ENCODE measurements at regions not wholly inside any gene's neighbourhood (a gene's known extent, or its start where the extent isn't known, plus 50 kb on each side); places are given as distances from the start of the nearest gene placed in this dataset.

DNA sequence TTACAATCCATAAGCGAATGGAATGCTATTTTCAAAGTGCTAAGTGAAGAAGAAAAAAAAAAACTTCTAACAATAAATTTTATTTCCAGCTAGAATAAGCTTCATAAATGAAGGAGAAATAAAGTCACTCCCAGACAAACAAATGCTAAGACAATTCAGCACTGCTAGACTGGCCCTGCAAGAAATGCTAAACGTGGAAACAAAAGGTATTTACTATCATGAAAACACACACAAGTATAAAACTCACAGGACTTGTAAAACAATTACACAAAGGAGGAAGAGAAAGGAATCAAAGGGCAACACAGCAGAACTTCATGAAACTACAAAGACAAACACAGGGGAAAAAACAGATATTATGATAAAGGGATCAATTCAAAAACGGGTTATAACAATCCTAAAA is 85.8 kb upstream of the NELL2 start:
- DNase-seq, result no peak

DNA sequence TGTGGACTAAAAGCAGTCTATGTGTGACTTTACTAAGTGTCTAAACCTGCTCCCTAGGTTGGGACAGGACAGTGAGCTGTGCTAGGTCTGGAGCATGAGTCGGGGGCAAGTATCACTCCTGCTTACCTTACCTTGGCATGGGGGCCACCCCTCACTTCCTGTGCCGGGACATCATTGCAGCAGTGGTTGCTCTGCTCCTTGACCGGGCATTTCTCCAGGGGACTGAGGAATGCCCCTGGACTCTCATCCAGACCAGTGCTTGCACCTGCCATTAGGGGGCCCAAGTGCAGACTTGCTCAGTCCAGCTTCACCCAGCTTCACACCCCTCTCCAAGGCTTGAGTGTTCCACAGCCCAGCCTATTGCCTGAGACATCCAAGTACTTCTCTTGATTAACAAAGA is 84.7 kb upstream of the NELL2 start:
- no peak for DNase-seq

DNA sequence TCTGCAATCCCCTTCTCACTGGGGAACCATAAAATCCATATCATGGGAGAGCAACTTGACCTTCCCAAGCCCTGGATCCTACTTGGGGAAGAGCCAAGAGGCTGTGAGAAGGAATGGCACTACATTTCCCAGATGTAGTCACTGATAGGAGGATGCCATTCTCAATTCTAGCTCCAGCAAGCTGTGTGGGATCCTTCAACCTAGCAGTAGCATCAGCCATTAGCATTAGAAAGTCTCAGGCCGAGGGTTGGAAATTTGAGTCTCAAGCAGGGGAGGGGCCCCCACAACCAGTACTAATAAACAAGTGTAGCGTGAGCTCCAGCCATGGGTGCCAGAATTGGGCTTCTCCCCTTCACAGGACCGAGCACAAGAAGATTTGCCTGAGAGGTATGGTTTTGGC is 84.3 kb upstream of the NELL2 start:
- DNase-seq, result no peak

DNA sequence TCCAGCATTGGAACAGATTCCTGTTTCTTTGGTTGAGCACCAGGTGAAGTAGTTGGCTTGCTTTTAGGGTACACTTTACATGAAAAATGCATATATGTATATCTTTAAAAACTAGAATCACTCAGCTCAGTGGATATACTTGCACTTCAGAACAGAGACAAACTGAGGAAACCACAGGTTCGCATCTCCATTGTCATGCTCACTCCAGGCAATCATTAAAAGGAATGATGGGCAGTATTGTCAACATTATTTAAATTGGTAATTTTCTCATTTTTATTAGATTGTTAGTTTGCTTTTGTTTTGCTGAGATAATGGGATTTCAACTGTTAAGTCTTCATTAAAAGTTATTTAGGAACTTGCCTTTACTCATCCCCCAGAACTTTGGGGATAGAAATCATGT is 71.0 kb upstream of the NELL2 start:
- no peak for DNase-seq

DNA sequence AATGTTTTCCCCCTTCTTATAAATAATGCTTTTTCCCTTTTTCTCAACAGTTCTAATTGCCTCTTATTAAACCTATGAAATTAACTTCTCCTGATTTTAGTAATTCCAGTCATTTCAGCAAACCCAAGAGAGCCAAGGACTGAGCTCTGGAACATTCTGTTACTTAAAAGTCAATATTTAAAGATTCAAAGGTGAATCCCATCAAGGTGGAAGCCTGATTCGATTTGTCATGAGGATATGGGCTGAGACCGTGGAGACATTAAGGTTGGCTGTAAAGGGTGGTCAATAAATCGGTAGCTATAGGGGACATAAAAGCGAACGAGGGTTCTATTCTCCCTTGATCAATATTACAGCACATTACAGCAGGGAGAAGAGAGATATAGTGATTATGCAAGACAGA is 66.6 kb upstream of the NELL2 start:
- no peak for DNase-seq

DNA sequence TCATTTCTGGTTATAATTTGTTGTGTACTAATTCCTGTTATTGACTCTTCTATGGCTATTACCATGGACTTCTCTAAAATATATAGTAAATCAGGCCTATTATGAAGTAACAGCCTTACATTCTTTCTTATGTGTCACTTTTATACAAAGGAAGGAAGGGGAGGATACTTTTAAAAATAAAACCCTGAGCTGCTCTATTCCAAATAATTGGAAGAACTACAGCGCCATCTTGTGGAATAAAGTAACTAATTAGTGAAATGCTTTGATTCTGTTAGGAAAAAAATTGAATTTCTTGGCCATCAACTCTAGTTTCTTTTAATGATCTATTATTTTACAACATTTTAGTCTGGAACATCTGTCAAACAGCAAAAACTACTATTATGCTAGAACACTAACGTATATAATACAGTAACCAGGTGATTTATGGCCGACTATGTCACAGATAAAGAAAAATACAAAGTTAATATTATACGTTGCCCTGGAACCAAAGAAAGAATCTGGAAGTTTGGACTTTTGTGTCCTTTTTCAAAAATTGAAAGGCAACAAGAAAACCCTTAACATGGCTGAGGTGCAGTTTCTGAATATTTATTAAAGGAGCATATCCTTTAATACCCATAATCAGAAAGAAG is 55.0 kb upstream of the NELL2 start:
- peak; percentile 26 for DNase-seq

DNA sequence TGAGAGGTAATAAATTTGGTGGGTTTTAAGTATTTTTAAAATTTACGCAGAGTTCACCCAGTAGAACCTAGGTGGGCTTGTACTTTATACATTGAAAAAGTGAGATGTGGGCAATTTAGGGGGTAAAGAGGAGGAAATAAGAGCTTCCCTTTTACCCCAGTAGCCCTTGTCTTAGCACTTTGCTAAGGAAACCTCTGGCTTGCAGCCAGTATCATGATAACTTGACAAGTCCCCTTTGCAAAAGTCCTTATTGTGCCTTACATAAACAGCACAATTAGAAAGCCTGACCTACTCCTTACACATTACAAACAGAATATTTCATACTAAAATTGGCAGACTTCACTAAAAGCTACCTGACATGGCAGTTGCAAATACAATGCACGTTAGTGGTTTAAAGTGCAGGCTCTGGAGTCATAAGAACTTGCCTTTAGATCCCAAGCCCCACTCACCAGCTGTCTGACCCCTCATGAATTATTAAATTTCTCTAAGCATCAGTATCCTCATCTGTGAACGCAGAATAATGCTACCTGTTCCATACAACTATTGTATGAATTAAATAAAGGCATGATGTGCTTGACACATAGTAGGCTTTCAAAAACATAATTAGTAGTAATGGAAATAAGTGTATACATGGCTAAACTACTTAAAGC is 53.2 kb upstream of the NELL2 start:
- DNase-seq, result no peak

Measured in NCI-H345 (cell line).